HG02798 (cell line): ENCODE measurements at regions not wholly inside any gene's neighbourhood (a gene's known extent, or its start where the extent isn't known, plus 50 kb on each side); places are given as distances from the start of the nearest gene placed in this dataset.
"Not testable (repeated sequence)": the region's sequence is repeated elsewhere in the genome, so short reads cannot be mapped to it uniquely, and the experiment has no call there.

Experiments
- ATAC-seq: cut with Tn5 transposase; IDR thresholded peaks from one replicate; pipeline ENCODE4 v1.9.1; 2021; ENCODE audit warnings: mild to moderate bottlenecking; ENCODE audit not compliant: unreplicated experiment, poor library complexity

GRCh38 chr3:107112356-107112755 lies 264.9 kb upstream of the CCDC54 start:
- no peak for ATAC-seq

- no peak for ATAC-seq
Observed at GRCh38 chr3:107116251-107116650, 261.0 kb upstream of the CCDC54 start.

GRCh38 chr3:107117156-107117555 lies 260.1 kb upstream of the CCDC54 start:
- no peak for ATAC-seq

GRCh38 chr3:107117922-107118536 lies 259.2 kb upstream of the CCDC54 start:
- no peak for ATAC-seq

- no peak for ATAC-seq
Observed at GRCh38 chr3:107124885-107125284, 252.4 kb upstream of the CCDC54 start.

- no peak for ATAC-seq
Observed at GRCh38 chr3:107128946-107129345, 248.3 kb upstream of the CCDC54 start.

GRCh38 chr3:107130089-107130700 lies 247.0 kb upstream of the CCDC54 start:
- no peak for ATAC-seq

DNA sequence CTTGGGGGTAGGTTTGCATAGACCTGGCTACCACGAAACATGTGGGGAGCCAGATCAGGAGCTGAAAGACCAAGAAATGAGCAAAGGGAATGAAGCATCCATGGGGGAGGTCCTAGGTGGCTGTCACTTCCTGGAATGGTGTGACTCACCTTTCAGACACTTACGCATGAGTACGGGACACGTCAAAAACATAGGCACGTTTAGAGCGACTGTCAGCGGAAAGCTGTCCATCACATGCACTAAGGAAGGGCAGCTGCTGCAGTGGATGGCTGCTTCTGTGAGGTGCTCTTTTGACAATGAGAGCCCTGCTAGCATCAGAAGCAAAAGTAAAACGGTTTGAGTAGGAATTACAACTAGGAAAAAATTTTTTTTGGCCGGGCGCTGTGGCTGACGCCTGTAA lies 244.6 kb upstream of the CCDC54 start:
- no peak for ATAC-seq

DNA sequence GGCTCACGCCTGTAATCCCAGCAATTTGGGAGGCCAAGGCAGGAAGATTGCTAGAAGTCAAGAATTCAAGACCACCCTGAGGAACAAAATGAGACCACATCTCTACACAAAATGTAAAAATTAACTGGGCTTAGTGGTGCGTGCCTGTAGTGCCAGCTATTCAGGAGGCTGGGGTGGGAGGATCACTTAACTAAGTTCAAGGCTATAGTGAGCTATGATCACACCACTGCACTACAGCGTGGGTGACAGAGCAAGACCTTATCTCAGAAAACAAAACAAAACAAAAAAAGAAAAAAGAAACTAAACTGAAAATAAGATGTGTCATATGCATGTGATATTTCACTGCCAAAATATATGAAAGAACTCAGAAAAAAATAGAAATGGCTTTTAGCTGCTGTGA lies 243.3 kb upstream of the CCDC54 start:
- no peak for ATAC-seq

- ATAC-seq = no peak
Observed at GRCh38 chr3:107142171-107142570, 235.1 kb upstream of the CCDC54 start.

DNA sequence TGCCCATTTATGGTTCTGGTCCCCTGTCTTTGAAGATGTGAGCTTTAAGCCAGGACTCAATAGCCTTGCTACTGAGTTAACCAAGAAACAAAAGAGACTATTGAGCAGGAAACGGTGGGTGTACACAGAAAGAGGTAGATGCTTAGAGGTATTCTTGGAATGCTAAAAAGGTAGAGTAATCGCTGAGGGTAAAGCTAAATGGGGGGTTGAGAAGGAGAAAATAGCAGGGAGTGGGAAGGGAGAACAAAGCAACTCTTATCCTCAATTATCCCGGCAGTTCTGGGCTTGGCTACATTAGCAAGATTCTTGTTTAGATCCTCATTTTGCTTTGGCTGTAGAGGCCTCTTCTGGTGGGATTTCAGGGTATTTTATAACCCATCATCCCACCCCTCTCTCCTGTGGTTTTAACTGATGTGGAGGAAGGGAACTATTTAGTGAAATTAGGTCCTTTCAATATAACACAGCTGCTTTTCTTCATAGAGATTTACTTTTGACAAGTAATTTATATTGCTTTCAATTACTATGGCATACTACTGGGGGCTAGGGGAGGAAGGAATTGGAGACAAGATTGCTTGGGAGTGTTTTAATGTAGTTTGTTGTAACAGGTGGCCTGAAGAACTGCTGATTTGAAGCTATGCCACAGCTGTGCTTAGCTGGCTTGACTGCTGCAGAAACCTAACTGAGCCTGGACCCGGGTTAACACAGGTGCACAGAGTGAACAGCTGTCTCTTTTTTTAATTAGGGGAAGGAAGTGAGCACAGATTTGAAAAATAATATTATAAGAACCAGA lies 234.3 kb upstream of the CCDC54 start:
- ATAC-seq = no peak

GRCh38 chr3:107150675-107151074 lies 226.6 kb upstream of the CCDC54 start:
- ATAC-seq = no peak

GRCh38 chr3:107153981-107154380 lies 223.3 kb upstream of the CCDC54 start:
- no peak for ATAC-seq

DNA sequence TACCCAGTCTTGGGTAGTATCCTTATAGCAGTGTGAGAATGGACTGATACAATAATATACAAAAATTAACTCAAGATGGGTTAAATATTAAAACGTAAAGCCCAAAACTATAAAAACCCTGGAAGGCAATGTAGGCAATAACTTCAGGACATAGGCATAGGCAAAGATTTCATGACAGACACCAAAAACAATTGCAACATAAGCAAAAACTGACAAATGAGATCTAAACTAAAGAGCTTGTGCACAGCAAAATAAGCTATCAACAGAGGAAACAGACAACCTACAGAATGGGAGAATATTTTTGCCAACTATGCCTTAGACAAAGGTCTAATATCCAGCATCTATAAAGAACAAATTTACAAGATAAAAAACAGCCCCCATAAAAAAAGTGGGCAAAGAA lies 204.8 kb upstream of the CCDC54 start:
- no peak for ATAC-seq

- no peak for ATAC-seq
Observed at GRCh38 chr3:107184375-107184774, 192.9 kb upstream of the CCDC54 start.

DNA sequence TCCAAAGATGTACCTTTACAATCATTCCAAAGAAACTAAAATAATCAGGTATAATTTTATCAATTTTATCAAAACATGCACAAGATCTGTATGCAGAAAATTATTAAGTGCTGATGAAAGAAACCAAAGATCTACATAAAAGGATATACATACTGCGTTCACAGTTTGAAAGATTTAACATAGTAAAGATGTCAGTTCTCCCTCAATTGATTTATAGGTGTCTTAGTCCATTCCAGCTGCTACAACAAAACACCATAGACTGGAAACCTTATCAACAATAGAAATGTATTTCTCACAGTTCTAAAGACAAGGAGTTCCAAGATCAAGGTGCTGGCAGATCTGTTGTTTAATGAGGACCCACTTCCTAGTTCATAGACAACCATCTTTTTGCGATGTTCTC lies 189.0 kb upstream of the CCDC54 start:
- ATAC-seq = no peak

DNA sequence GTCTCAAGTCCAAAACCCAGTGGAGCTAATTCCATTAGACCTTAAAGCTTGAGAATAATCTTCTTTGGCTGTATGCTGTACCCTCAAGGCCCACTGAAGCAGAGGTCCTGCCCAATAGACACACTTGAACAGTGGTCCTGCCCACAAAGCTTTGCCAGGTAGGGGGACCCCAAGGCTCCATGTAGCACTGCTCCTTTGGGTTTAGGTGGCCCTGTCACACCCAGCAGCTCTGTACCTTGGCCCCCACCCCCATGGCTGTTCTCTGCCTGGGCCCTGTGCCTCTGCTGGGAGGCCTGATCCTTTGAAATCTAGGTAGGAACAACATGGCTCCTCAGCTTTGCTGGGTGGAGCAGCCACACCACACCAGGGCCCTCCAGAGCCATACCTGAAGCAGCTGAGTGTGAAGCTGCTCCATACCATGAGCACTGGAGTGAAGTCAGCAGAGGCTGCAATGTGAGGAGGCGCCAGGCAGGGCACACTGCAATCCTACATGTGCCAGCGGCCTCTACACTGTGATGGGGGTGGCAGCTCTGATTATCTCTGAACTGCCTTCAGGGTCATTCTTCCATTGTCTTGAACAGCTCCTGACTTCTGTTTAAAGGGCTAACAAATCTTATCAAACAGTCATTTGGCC lies 188.0 kb upstream of the CCDC54 start:
- ATAC-seq = no peak

- ATAC-seq = no peak
Observed at GRCh38 chr3:107193116-107193515, 184.1 kb upstream of the CCDC54 start.

DNA sequence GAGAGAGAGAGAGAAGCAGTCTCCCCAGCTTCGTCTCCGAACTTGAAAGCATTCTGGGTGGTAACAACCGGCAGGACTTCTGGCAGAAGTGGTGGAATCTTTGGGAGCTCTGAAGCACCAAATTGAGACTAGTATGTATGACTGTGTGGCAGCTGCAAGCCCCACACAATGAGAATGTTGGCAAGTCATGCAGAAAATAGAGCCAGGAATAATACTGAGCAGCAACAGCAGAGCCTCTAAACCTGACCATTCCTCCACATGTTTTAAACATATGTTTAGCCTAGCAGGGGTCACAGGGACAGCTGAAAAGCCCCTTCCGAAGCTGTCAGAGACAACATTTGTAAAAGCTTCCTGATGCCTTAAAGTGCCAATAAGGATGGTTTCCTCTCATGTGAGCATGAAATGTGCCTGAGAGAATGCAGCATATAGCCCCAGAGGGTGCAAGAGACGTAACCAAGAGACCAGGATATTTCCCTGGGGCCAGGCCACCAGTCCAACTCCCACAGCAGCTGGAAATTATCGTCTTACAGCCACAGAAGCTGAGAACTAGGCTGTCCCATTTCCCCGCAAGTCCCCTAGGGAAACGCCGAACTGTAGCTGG lies 178.6 kb upstream of the CCDC54 start:
- no peak for ATAC-seq

GRCh38 chr3:107201146-107201545 lies 176.1 kb upstream of the CCDC54 start:
- no peak for ATAC-seq

DNA sequence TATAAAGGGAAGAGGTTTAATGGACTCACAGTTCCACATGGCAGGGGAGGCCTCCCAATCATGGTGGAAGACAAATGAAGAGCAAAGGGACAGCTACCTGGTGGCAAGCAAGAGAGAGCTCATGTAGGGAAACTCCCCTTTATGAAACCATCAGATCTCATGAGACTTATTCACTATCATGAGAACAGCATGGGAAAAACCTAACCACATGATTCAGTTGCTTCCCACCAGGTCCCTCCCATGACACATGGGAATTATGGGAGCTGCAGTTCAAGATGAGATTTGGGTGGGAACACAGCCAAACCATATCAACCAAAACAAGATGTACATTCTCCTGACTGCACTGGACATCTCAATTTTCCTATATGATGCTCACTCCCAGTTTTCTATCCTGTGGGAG lies 174.4 kb upstream of the CCDC54 start:
- not testable (repeated sequence) for ATAC-seq
